ENCODE measurements at regions not wholly inside any gene's neighbourhood (a gene's known extent, or its start where the extent isn't known, plus 50 kb on each side); places are given as distances from the start of the nearest gene placed in this dataset.
"Not testable (repeated sequence)": the region's sequence is repeated elsewhere in the genome, so short reads cannot be mapped to it uniquely, and the experiment has no call there.

DNA sequence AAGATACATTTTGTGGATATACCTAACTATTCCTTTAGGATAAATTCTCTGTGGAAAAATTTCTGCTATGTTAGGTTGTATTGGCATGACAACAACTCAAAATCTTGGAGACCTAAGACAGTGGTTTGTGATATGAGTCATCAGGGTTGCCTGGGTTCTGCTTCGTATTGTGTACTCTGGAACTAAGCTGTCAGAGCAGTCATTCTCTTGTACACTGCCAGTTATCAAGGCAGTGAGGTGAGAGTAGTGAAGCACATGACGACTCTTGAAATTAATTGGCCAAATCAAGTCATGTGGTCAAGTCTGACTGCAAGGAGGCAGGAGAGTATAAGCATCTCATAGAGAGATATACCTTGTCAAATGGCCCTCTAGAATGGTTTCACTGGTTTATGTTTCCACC, 104.4 kb downstream of the FANCF start:
- Histone ChIP-seq H3K27me3 (no peaks in the 10 kb centered on the region), H3K27ac (no peak overlapping the region), H3K4me3 (no peak overlapping the region), H3K36me3 (no peaks in the 10 kb centered on the region), H3K4me1 (no peaks in the 10 kb centered on the region; the same call in 1 of the 2 replicates), H3K9me3 (replicated peaks) (no peaks in the 10 kb centered on the region)
- peak in 1 of 2 experiments; percentile 24 for DNase-seq

DNA sequence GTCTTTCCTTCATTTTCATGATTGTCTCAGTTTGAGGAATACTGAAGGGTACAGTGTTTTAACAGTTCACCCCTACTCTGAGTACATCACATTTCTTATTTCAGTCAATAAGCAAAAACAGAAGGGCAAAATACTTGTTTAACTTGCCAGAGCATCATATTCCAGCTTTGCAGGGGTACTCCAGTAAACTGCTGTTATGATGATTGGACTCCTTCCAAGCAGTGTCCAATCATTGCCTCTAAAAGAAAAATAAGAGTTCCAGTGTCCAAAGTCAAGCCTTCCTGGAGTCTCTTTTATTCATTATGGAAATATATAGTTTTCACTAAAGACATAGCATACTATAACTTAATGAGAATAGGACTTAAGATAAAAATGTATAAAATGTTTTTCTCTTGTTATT, 105.1 kb downstream of the FANCF start:
- H3K9me3 ChIP-seq (replicated peaks): no peaks in the 10 kb centered on the region
- H3K27ac ChIP-seq: no peak overlapping the region
- H3K4me1 ChIP-seq: no peaks in the 10 kb centered on the region; the same call in 1 of the 2 replicates
- H3K36me3 ChIP-seq: no peaks in the 10 kb centered on the region
- H3K27me3 ChIP-seq: no peaks in the 10 kb centered on the region
- no peak overlapping the region for H3K4me3 ChIP-seq
- DNase-seq: no peak

DNA sequence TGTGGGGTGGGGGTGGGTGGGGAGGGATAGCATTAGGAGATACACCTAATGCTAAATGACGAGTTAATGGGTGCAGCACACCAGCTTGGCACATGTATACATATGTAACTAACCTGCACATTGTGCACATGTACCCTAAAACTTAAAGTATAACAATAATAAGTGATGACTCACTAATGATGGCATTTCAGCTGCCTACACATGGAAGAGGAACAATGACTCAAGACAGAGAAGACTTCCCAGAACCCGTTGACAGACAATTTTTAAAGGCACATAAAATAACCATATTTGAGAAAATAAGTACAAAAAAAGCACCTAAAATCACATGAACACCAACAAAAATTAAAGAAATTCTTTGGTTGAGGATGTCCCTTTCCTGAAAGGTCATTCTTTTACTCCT, 107.3 kb downstream of the FANCF start:
- not testable (repeated sequence) for H3K27ac ChIP-seq; H3K27me3 ChIP-seq; H3K4me1 ChIP-seq; H3K36me3 ChIP-seq; H3K9me3 ChIP-seq (replicated peaks); DNase-seq; H3K4me3 ChIP-seq

DNA sequence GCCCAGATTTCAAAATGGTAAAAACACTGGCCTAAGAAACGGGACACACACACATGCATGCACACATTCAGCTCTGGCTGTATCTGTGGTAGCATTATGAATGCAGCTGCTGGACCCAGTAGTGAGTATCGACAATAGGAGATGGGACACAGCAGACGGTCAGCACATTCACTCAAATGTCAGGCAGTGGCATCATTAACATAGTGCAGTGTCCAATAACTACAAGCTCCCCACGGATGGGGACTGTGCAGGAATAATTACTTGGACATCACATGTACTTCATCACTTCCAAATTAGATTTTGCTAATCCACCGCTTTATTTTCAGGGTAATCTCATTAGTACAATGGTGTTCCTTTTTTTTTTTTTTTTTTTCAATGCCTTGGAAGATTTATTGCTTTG, 109.5 kb downstream of the FANCF start:
- no peak overlapping the region for H3K4me3 ChIP-seq
- H3K27ac ChIP-seq: no peak overlapping the region
- no peaks in the 10 kb centered on the region for H3K4me1 ChIP-seq
- DNase-seq: no peak
- H3K9me3 ChIP-seq (replicated peaks): peaks cover 3% of the 10 kb centered on the region; the same call in 1 of the 2 replicates
- no peaks in the 10 kb centered on the region for H3K36me3 ChIP-seq
- no peaks in the 10 kb centered on the region for H3K27me3 ChIP-seq

DNA sequence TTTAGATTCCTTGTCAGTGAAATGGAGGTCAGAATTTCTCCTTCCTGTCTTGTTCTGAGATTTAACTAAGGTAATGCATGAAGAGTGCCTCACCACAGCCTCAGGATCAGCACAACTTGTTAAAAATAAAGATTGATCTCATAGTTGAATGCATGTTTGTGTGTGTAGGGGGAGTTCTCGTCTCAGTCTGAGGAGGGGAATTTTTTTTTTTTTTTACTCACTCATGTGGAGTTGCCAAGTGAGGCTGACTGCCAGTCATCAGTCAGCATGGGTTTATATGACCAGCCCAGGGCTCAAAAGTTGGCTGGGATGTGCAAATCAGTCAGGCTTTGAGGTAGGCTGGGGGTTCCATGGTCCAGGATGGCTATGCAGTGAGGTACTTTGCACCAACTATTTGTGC, 113.2 kb downstream of the FANCF start:
- DNase-seq: no peak
- H3K4me1 ChIP-seq: no peaks in the 10 kb centered on the region
- no peak overlapping the region for H3K4me3 ChIP-seq
- H3K9me3 ChIP-seq (replicated peaks): peaks cover 3% of the 10 kb centered on the region; the same call in 1 of the 2 replicates
- no peaks in the 10 kb centered on the region for H3K36me3 ChIP-seq
- H3K27me3 ChIP-seq: no peaks in the 10 kb centered on the region
- no peak overlapping the region for H3K27ac ChIP-seq

DNA sequence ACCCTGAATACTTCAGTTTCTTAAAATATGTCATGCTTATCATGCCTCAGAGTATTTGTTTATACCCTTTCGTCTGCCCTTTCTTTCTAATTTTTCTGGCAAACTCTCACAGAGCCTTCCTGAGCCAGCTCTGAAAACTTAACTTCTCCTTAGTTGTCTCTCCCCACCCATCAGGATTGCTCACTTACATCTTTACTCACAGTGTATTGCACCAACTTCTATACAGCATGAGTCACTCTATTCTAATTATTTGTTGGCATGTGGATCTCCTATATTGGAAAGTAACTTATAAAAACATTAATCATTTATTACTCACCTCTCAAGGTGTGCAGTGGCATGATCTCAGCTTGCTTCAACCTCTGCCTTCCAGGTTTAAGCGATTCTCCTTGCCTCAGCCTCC, 114.9 kb downstream of the FANCF start:
- no peak overlapping the region for H3K27ac ChIP-seq
- H3K4me3 ChIP-seq: no peak overlapping the region
- no peaks in the 10 kb centered on the region for H3K4me1 ChIP-seq
- H3K27me3 ChIP-seq: no peaks in the 10 kb centered on the region
- DNase-seq: no peak
- H3K9me3 ChIP-seq (replicated peaks): peaks cover 3% of the 10 kb centered on the region; the same call in 1 of the 2 replicates
- H3K36me3 ChIP-seq: no peaks in the 10 kb centered on the region

DNA sequence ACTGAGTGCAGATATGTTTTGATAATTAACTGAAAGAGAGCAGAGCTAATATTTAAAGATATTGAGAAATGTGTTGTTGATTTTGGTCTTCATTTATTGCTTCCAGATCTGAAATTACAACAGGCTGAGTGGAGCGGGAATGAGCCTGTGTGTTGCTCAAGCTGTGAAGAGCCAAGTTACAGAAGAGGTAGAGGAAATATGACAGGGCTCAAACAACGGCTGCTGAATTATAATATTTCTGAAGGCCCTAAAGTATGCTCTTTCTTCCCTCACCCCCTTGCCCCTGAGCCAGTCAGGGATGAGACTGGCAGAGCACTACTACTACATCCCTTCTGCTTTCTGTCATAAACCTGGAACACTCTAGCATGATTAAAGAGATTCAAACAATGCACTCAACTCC, 115.6 kb downstream of the FANCF start:
- no peaks in the 10 kb centered on the region for H3K36me3 ChIP-seq
- no peaks in the 10 kb centered on the region for H3K4me1 ChIP-seq
- no peak for DNase-seq
- H3K9me3 ChIP-seq (replicated peaks): peaks cover 3% of the 10 kb centered on the region; the same call in 1 of the 2 replicates
- H3K4me3 ChIP-seq: no peak overlapping the region
- H3K27me3 ChIP-seq: no peaks in the 10 kb centered on the region
- H3K27ac ChIP-seq: no peak overlapping the region

DNA sequence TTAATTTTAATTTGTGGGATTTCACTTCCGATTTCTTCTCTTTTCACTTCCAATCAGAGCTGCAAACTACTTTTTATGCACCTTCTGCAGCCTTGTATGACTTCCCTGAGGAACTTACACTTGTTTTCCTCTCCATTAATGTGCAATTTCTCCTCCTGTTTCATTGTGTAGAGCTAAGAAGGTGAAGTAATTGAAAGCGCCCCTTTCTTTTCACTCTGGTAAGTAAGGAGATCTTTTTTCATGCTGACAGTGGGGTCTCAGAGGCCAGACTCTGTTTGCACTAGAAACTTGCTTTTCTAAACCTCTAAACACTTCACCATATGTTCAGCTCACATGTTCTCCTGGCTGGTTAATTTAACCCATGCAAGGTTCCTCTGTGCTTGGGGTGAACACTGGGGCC, 117.0 kb downstream of the FANCF start:
- H3K9me3 ChIP-seq (replicated peaks): no peaks in the 10 kb centered on the region
- no peak overlapping the region for H3K27ac ChIP-seq
- no peaks in the 10 kb centered on the region for H3K4me1 ChIP-seq
- no peak overlapping the region for H3K4me3 ChIP-seq
- no peaks in the 10 kb centered on the region for H3K36me3 ChIP-seq
- H3K27me3 ChIP-seq: no peaks in the 10 kb centered on the region
- no peak for DNase-seq

DNA sequence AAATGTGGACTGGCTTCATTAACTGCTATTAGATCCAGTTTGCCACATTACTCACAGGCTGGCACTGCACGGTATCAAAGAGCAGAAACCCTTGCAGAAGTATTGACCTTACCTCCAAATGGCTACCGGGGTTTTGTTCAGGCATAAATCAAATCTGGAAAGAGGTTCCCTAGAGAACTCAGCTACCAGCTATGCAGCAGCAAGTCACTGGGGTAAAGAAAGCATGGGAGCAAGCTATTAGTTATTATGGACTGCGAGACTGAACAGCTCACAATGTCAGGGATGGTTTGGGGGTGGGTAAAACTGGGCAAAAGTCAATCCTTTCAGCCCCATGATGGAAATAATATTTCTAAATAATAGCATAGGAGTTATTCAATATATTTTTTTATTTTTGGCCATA, 128.1 kb downstream of the FANCF start:
- Histone ChIP-seq H3K9me3 (replicated peaks) (no peaks in the 10 kb centered on the region), H3K4me3 (no peak overlapping the region), H3K36me3 (no peaks in the 10 kb centered on the region), H3K4me1 (no peaks in the 10 kb centered on the region), H3K27me3 (no peaks in the 10 kb centered on the region), H3K27ac (no peak overlapping the region)
- DNase-seq: no peak

DNA sequence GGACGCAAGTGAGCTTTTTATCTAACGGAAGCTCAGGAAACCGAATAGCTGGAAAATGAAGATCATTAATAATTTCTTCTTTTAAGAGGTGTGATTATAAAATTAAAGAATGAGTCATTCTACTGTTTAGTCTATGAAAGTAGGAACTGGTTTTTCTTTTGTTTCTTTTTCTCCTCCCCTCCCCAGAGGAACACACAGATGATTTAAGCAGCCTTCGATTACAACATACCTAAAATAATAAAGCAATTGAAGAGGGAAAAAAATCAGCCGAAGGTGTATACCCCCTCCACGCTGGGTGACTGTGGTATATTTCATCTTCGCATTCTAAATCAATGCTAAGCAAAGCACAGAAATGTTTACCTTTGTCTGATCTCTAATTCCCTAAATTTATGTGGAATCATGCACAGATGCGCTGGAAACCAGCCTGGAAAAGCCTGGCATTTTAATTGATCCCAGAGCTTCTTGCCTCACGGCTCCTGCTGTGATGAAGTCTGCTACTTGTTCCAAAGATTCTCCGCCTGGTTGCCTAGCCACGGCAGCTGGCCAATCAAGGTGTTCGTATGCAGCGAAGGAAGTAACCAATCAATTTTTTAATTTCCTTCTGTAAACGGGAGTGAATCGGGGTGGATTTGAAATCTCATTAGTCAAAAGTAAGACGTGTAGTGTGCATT, 133.9 kb downstream of the FANCF start:
- DNase-seq: peak in 1 of 2 experiments; percentile 22
- H3K4me3 ChIP-seq: 0 out of 2 replicates have a peak overlapping the region, but pooled peaks have one; percentile 9

DNA sequence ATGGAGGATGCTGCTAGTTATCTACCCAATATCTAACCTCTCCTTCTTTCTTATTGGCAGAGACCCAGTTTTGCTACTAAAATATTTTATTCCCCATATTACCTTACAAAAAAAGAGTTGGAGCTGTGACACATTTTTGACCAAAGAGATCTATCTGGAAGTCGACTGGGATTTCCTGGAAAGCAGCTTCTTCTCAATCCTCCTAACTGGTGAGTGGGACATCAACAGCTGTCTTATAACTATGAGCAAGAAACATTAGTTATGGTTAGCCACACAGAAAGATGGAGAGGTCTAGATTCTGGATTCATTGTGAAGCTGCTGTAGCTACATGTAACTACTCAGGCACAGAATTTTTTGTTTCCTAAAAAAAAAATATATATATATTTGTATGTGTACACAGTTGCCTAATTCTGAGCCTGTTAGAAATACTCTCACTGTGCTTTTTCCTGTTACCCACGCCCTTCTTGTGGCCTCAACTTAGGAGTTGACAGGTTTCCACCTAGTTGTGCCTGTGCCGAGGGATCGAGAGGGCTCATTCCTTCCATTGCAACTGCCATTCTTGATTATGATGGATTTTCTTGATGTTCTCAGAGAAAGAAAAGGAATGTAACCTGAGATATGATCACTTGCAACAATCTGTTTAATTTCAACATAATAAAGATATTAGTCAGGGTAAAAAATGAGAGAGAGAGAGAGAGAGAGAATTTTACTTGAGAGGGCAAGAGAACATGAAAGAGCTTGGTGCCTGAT, 142.0 kb downstream of the SLC17A6 start:
- no peak overlapping the region for H3K4me3 ChIP-seq
- peaks cover 8% of the 10 kb centered on the region; the same call in 1 of the 2 replicates for H3K9me3 ChIP-seq (replicated peaks)
- H3K27me3 ChIP-seq: no peaks in the 10 kb centered on the region
- H3K36me3 ChIP-seq: no peaks in the 10 kb centered on the region
- peak; percentile 63 to 85 for DNase-seq
- H3K27ac ChIP-seq: peak overlapping the region; percentile 84
- peaks cover 40% of the 10 kb centered on the region for H3K4me1 ChIP-seq

More for the DNA sequence above, 133.9 kb downstream of the FANCF start:
- Histone ChIP-seq H3K27ac (no peak overlapping the region), H3K4me1 (peaks cover 6% of the 10 kb centered on the region; the same call in 1 of the 2 replicates), H3K36me3 (no peaks in the 10 kb centered on the region), H3K27me3 (no peaks in the 10 kb centered on the region), H3K9me3 (replicated peaks) (no peaks in the 10 kb centered on the region)

DNA sequence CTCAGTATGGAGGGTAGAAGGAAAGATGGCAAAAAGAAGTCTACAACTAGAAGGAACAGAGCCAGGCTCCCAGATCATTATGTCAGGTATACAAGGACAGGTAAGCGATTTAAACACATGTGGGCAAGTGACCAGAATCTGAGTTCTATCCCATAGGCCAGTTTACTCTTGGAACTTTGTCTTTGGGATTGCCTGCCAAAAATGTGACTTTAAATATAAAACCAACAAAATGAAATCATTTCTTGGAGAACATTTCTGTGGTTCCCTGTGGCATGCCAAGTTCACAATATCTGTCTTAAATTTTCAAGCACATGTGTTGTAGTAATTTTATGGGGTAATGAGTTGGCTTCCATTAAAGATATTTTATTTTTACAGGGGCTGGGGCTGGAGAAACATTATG, 141.0 kb downstream of the SLC17A6 start:
- Histone ChIP-seq H3K4me3 (no peak overlapping the region), H3K9me3 (replicated peaks) (peaks cover 8% of the 10 kb centered on the region; the same call in 1 of the 2 replicates), H3K27ac (peak overlapping the region; percentile 84), H3K27me3 (no peaks in the 10 kb centered on the region), H3K4me1 (peaks cover 40% of the 10 kb centered on the region), H3K36me3 (no peaks in the 10 kb centered on the region)
- DNase-seq: no peak

DNA sequence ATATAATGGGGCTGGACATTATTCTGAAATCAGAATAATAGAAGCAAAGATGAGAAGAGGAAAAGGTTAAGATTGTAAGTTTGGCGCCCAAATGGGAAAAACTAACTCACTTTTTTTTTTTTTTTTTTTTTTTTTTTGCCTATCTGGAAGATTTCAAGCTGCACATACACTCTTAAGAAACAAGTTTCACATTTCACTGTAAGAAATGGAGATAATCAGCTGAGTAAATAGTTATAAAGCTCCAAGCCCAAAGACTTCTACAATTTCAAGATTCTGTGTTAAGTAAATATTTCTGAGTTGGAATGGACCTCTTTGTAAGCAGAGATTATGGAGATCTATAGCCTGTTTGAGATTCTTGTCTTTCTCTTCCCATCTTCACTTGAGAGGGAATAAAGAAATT, 140.0 kb downstream of the SLC17A6 start:
- Histone ChIP-seq H3K4me1 (peaks cover 40% of the 10 kb centered on the region), H3K4me3 (no peak overlapping the region), H3K9me3 (replicated peaks) (peaks cover 8% of the 10 kb centered on the region; the same call in 1 of the 2 replicates), H3K36me3 (no peaks in the 10 kb centered on the region), H3K27ac (peak overlapping the region; percentile 84), H3K27me3 (no peaks in the 10 kb centered on the region)
- peak in 1 of 2 experiments; percentile 18 for DNase-seq

DNA sequence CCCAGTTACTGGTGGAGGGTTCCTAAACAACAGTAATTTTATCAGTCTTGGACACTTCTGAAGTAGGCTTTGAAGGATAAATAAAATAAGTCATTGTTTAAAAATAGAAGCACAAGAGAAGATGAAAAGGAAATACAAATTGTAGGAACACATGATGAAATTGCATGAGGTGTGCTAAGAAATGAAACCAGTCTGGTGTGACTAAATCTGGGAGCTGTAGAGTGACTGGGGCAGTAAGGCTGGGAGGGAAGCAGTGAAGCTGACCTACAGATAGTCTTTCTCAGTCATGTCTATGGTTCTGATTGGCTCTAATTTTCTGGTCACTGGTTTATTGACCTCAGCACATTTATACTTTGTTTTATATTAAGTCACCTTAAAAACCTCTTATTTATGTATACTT, 139.1 kb downstream of the SLC17A6 start:
- no peak overlapping the region for H3K4me3 ChIP-seq
- no peak overlapping the region for H3K27ac ChIP-seq
- H3K9me3 ChIP-seq (replicated peaks): peaks cover 4% of the 10 kb centered on the region; the same call in 1 of the 2 replicates
- DNase-seq: no peak
- H3K27me3 ChIP-seq: no peaks in the 10 kb centered on the region
- no peaks in the 10 kb centered on the region for H3K36me3 ChIP-seq
- peaks cover 40% of the 10 kb centered on the region for H3K4me1 ChIP-seq

DNA sequence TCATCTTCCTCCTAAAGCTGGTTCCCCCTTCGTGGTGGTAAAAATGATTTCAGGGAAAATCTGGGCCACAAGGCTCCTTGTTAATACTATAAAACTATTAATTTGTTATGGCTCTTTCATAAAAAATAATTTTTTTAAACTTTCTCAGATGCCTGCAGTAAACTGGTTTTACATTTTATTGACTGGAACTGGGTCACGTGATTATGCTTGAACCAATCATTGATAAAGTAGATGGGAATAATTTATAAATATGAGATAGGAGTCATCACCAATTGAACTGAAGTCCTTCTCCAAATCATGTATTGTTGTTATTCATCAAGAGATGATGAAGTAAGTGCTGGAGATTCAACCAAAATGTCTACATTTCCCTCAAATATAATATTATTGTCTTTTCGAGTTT, 138.4 kb downstream of the SLC17A6 start:
- H3K4me3 ChIP-seq: no peak overlapping the region
- H3K4me1 ChIP-seq: peaks cover 40% of the 10 kb centered on the region
- peaks cover 1% of the 10 kb centered on the region; the same call in 1 of the 2 replicates for H3K9me3 ChIP-seq (replicated peaks)
- H3K27ac ChIP-seq: no peak overlapping the region
- no peaks in the 10 kb centered on the region for H3K36me3 ChIP-seq
- DNase-seq: no peak
- H3K27me3 ChIP-seq: no peaks in the 10 kb centered on the region
